Coronary artery (tissue), 2 donors: ENCODE measurements at regions not wholly inside any gene's neighbourhood (a gene's known extent, or its start where the extent isn't known, plus 50 kb on each side); places are given as distances from the start of the nearest gene placed in this dataset.

ENCODE experiments used
- DNase-seq: peaks from one replicate; pipeline ENCODE4 v3.0.0-alpha.2; 2017; ENCODE audit warnings: low spot score
- H3K27ac ChIP-seq, 2 donors: fragments of 200-600 bp; sonication (generic); one replicate each; pipeline ENCODE4 v1.5.1; 2016 to 2019
- H3K4me3 ChIP-seq: fragments of 200-600 bp; sonication (generic); 2 replicates; pipeline ENCODE4 v1.5.1; 2016; ENCODE audit warnings: mild to moderate bottlenecking, moderate library complexity
- TF ChIP-seq, protein P1 (sequence below): fragments of 200-600 bp; sonication (generic); IDR thresholded peaks from one replicate; pipeline ENCODE4 v1.5.1; 2019; ENCODE audit warnings: antibody characterized with exemption

GRCh38 chr10:42962110-42962901 lies 114.6 kb upstream of the RET start:
- no peak overlapping the region for H3K4me3 ChIP-seq
- no peak overlapping the region for H3K27ac ChIP-seq
- TF ChIP-seq, protein P1, sequence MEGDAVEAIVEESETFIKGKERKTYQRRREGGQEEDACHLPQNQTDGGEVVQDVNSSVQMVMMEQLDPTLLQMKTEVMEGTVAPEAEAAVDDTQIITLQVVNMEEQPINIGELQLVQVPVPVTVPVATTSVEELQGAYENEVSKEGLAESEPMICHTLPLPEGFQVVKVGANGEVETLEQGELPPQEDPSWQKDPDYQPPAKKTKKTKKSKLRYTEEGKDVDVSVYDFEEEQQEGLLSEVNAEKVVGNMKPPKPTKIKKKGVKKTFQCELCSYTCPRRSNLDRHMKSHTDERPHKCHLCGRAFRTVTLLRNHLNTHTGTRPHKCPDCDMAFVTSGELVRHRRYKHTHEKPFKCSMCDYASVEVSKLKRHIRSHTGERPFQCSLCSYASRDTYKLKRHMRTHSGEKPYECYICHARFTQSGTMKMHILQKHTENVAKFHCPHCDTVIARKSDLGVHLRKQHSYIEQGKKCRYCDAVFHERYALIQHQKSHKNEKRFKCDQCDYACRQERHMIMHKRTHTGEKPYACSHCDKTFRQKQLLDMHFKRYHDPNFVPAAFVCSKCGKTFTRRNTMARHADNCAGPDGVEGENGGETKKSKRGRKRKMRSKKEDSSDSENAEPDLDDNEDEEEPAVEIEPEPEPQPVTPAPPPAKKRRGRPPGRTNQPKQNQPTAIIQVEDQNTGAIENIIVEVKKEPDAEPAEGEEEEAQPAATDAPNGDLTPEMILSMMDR: no peak
- DNase-seq: peak; percentile 68

- H3K27ac ChIP-seq: no peak overlapping the region
- peak; percentile 62 for DNase-seq
- TF ChIP-seq, protein P1: no peak
- H3K4me3 ChIP-seq: no peak overlapping the region
Observed at GRCh38 chr10:42962902-42963231, 114.0 kb upstream of the RET start.

DNA sequence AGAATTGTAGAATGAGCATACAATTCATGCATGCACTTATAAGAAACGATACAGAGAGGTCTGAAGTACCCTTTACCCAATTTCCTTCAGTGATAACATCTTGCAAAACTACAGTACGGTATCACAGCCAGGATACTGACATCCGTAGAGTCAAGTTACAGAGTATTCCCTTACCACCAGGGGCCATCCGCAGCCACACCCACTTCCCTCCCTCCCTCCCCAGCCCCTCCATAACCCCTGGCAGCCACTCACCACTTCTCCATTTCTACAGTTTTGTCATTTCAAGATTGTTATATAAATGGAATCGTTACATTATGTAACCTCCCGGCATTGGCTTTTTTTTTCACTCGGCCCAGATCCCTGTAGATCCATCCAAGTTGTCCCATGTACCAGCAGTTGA lies 113.6 kb upstream of the RET start:
- H3K4me3 ChIP-seq: no peak overlapping the region
- no peak overlapping the region for H3K27ac ChIP-seq
- TF ChIP-seq, protein P1: no peak
- DNase-seq: no peak

DNA sequence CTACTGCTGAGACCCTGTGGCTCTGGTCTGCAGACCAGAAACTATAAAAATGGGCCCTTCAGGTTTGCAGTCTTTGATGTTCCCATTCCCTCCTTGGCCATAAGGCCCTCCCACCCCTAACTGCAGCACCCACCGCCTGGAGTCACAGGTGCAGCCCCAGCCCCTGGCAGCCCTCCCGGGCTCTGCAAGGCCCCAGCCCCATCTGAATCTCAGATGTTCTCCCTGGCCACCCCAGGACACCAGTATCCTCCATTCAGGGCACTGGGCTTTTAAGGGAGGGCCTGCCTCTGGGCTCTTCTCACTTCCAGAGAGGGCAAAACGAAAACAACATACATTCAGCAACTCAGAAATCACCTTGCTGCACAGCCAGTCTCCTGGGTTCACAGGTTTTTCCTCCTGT lies 107.7 kb upstream of the RET start:
- H3K4me3 ChIP-seq: no peak overlapping the region
- no peak for DNase-seq
- TF ChIP-seq, protein P1: no peak
- no peak overlapping the region for H3K27ac ChIP-seq

DNA sequence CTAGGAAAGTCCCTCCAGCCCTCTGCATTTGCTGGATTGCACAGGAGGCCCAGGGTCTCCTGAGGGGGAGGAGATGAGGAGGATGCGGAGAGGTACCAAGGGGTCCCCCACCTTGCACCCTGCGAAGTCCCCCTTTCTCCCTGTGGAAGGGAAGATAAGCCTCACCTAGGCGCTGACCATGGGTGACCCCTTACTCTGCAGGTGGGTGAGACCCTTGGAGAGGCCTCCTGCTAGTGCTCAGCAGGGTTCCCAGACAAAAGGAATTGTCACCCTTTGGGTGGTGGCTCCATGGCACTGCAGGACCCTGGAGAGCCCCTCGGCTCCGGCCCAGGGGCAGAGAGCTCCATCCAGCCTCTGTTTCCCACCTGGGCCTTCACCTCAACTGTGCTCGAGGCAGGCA lies 107.0 kb upstream of the RET start:
- no peak for DNase-seq
- TF ChIP-seq, protein P1: no peak
- H3K4me3 ChIP-seq: no peak overlapping the region
- no peak overlapping the region for H3K27ac ChIP-seq

GRCh38 chr10:42970451-42971250 lies 106.2 kb upstream of the RET start:
- DNase-seq: peak; percentile 67
- TF ChIP-seq, protein P1: no peak
- Histone ChIP-seq H3K4me3 (no peak overlapping the region), H3K27ac (no peak overlapping the region)

GRCh38 chr10:42971251-42971599 lies 105.6 kb upstream of the RET start:
- H3K27ac ChIP-seq: no peak overlapping the region
- H3K4me3 ChIP-seq: no peak overlapping the region
- DNase-seq: no peak
- TF ChIP-seq, protein P1: no peak
